SK-MEL-5 (cell line): ENCODE measurements at regions not wholly inside any gene's neighbourhood (a gene's known extent, or its start where the extent isn't known, plus 50 kb on each side); places are given as distances from the start of the nearest gene placed in this dataset.

ENCODE experiments used
- DNase-seq: peaks from one replicate; pipeline ENCODE4 v3.0.0-alpha.2; 2016; ENCODE audit warnings: low read depth, low spot score
- in situ Hi-C: cut with HindIII; loops from 2 replicates; pipeline ENCODE4 v1.10.0; 2016; ENCODE audit warnings: low sequenced_read_pairs, high pct_unique_total_duplicates, low pct_unique_long_range_greater_than_20kb

DNA sequence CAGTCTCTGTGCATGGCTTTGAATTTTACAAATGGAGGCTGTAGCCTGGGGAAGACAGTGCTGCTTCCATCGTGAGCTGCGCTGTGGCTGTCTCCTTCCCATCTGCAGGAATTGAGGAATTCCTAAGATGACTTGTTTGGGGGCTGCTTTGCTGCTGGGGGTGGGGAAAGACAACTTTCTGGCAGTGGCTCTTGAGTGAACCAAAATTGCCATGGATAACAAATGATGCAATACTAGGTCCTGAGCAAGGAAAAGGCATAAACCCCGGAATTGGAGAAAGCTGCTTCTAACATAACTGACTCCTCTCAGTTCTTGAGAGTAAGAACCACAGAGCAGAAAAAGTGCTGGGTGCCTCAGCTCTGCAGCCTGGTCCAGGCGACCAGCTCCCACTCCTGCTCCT, 245.0 kb upstream of the RPL38 start:
- in situ Hi-C loops, result no loop called here
- no peak for DNase-seq

DNA sequence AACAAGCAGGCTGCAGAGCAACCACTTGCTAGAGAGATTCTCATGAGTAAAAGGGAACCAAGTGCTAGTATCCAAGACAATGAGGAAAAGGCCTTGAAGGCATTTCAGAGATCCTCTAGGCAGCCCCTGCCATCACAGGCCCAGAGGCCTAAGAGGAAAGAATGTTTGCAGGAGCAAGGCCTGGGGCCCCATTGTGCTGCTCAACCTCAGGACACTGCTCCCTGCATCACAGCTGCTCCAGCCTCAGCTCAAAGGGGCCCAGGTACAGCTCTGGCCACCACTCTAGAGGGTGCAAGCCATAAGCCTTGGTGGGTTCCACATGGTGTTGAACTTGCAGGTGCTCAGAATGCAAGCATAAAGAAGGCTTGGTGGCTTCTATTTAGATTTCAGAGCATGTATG, 243.0 kb upstream of the RPL38 start:
- in situ Hi-C loops, result no loop called here
- DNase-seq, result no peak

DNA sequence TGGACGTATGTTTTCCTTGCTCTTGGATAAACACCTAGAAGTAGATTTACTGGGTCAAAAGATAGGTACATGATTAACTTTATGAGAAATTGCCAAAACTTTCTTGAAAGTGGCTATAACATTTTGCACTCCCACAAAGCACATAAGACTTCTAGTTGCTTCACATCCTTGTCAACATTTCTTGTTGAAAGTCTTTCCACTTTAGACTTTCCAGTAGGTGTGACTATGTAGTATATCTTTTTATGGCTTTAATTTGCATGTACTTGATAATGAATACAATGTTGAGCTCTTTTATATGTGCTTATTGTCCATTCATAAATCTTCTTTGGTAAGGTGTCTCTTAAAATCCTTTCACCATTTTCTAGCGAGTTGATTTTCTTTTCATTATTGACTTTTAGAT, 241.2 kb upstream of the RPL38 start:
- DNase-seq, result no peak
- in situ Hi-C loops, result no loop called here

DNA sequence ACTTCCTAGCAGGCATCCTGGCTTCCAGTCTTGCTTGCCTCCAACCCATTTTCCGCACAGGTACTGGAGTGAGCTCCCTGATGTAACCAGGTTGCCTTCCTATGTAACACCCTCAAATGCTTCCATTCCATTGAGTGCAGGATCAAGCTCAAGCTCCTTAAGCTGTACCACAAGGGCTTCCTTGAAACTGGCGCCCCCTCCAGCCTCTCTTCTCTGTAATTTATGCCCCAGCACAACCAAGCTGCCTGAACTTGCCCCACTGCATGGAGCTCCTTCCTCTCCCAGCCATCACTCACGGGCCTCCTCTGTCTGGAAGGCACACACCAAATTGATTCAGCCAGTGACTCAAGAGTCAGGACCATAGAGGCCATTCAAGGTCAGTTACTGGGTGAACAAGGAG, 234.8 kb upstream of the RPL38 start:
- DNase-seq, result no peak

DNA sequence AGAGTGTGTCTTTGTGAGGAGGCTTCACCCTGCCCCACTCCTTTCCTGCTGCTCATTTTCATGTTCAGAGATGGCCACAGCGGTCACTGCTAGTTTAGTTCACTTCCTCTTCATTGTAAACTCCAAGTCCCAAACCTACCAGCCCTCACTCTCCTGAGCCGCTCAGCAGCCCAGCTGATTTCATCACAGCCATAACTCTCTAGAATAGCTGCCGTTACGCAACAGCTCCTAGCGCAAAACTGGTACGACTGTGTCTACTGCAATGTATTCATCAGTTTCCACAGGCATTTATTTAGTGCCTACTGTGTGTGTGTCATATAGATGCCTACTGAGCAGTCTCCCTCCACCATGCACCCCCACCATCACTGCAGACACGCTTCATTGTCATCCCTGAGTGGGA, 233.5 kb upstream of the RPL38 start:
- no peak for DNase-seq
- in situ Hi-C loops, result no loop called here

More for the DNA sequence above, 234.8 kb upstream of the RPL38 start:
- in situ Hi-C loops, result no loop called here

DNA sequence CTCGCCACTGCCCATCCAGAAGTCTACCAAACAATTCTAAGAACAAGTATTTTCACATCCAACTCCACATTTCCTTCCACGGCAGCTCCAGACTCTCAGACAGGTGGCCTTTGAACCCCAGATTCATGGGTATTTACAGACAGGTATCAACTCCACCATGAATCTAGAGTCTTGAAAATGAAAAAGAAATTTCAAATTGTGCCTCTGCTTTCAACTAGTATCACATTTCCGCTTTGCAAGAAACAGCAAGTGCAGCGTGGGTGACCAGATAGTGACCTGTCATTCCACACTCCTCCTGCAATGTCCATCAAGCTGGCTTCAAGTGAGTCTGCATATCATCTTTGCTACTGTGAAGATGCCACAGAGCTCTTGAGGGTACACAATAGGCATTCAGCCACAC, 232.4 kb upstream of the RPL38 start:
- in situ Hi-C loops, result no loop called here
- no peak for DNase-seq

DNA sequence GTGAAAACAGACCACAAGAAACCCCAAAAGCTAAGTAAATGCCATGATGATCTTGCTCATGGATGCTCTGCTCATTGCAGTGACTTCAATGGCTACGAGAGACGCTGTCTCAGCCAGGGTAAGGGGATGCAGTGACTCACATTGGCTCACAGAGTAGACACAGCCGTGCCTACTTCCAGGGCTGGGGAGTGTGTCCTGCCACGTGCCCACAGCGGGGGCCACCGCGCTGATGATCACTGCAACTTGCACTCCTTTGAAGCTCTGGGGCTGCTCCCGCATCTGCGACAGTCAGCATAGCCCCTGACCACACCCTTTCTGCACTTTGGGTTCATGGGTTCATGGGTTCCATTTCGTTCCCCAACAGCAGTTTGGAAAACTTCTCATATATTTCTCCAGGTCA, 231.4 kb upstream of the RPL38 start:
- DNase-seq, result no peak
- in situ Hi-C loops, result no loop called here

DNA sequence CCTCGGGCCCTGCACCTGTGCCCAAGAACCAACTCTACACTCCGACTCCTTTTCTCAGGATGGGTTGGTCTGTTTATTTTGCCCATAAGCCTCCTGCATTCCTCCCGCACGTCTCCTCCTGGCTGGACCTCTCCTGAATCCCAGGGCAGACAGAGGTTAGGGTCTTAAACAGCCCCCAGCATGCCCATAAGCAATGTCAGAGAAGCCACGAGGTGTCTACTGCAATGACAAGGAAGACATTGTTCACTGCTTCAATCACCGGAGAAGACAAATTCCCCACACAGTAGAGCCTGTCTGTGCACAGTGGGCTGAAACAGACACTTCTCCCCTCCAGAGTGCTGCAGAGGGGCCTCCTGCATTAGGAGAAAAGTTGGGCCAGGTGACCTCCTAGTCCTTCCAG, 230.6 kb upstream of the RPL38 start:
- in situ Hi-C loops, result no loop called here
- DNase-seq, result no peak

DNA sequence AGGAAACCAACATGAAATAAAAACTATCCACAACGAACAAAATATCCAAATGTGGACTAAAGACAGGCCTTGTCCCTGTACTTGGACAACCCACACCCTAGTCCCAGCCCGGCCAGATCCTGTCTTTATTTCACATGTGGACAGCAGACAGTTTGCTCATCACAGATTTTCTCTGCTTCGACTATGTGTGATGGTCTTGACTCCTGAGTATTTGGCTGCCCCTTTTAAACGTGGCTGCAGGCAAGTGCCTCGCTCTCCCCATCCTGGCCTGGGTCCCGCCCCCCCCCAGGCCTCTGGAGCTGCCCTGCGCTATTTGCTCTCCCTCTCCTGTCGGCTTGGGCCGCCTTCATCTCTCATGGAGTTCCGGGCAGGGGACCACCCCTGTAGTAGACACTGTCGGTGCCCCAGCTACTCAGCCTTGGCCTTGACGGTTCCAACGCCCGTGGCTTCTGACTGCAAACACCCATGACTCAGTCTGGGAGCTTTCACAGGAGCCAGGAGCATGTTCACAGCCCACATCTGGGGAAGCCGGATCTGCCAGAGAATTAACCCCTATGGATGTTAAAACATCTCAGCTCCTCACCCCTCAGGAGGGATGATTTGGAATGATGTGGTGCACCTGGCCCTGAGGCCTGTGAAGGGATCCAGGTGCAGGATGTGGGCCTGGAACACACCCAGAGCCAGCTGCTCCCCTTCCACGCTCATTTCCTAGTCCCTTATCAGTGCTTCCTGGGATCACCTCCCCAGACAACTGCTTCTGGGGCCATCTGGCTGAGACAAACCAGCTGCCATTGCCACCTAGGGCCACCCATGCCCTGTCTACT, 229.7 kb upstream of the RPL38 start:
- in situ Hi-C loops, result no loop called here
- no peak for DNase-seq

DNA sequence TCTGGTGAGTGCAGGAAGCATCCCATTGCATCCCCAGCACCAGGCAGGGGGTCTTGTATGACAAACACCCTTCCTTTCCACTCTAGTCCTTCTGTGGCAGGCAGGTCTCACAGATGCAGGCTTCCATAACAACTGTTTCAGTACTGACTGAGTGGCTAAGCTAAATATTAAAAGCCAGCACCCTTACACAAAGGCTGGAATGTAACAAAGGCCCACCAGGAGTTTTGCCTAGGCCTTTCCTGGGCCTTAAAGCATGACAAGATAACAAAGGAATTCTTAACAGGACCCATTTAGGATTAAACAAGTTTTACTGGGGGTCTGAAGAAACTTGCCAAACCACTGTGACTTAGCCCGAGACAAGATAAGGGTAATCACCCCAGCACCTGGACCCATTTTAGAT, 228.9 kb upstream of the RPL38 start:
- in situ Hi-C loops, result no loop called here
- DNase-seq, result no peak

DNA sequence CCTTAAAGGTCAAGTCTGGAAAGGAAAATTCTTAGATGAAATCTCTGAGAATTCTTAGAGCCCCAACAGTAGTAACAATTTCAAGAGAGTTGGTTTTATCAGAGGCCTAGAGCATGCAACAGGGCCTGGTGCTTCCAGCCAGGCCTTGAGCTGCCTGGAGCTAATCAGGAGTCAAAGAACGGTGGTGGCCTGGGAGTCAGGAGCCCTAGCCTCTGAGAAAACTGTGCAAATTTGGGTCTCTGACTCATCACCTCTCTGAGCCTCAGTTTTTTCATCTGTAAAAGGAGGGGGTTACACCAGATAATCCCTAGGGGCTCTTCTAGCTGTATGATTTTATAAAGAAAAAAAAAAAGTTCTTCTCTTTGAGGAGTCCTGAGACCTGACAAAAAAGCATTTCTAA, 227.3 kb upstream of the RPL38 start:
- in situ Hi-C loops, result no loop called here
- DNase-seq, result no peak

DNA sequence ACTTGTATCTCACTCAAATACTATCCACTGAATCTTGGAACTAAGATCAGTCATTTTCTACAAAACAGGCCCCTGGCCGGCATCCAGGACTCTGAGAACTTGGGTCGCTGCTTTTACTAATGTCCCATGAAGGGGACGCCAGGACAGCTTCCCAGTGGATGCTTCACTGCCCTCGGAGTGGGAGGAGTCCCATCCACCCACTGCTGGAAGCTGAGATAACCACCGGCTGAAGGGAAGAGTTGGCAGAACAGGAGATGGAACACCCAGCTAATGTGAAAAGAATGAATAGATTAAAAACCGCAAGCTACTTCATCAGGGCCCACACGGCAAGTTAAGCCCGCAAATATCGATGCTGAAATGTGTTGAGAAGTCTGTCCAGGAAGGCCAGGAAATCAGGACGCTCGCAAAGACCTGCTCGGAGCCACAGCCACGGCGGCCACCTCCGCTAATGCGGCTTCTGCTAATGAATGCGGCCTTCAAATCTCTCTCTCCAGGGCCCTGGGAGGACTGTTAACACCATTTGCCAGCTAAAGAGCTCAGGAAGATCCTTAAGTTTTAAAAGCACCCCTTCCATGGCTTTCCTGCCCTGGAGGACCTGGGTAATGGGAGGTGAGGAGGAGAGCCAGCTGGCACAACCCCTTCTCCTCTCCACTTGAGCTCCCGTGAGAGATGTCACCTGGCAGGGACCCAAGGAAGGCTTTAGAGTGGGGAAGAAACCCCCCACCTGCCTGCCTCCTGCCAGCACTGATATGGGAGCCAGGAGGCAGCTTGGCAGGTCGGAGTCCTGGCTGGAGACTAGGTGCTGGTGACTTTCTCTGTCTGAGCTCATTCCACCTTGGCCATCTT, 226.6 kb upstream of the RPL38 start:
- in situ Hi-C loops, result no loop called here
- DNase-seq, result no peak

DNA sequence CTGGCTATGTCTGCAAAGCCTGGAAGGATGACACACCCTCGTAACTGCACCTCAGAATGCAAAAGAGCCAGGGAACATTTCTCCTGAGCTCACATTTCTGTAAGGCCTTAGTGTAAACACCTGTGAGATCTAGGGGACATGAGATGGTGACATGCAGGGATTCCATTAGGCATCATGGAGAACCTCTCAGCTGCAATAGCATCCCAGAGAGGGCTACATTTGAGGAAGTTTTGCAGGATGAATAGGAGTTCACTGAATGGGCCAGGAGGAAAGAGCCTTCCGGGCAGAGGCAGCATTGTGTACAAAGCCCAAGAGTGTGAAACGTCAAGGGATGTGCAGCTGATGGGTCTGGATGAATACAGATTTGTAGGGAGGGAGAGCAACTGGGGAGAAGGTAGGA, 223.0 kb upstream of the RPL38 start:
- DNase-seq, result no peak
- in situ Hi-C loops, result no loop called here

DNA sequence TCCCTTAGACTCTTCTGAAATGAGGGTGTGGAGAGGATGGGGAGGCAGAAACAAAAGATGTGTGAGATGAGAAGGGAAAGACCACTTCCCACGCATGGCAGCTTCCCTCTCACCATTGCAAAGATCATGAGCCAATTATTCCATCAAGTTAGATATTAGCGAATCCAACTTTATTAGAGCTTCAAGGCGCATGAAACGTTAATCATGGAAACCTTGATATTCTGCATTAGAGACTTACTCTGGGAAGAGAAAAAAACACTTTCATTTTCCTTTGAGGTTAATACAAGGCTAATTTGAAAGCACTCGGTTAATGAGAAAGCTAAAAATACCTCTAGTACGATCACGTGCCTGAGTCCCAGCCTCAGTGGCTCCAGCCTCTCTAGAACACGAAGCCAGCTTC, 220.6 kb upstream of the RPL38 start:
- no peak for DNase-seq
- in situ Hi-C loops, result no loop called here

DNA sequence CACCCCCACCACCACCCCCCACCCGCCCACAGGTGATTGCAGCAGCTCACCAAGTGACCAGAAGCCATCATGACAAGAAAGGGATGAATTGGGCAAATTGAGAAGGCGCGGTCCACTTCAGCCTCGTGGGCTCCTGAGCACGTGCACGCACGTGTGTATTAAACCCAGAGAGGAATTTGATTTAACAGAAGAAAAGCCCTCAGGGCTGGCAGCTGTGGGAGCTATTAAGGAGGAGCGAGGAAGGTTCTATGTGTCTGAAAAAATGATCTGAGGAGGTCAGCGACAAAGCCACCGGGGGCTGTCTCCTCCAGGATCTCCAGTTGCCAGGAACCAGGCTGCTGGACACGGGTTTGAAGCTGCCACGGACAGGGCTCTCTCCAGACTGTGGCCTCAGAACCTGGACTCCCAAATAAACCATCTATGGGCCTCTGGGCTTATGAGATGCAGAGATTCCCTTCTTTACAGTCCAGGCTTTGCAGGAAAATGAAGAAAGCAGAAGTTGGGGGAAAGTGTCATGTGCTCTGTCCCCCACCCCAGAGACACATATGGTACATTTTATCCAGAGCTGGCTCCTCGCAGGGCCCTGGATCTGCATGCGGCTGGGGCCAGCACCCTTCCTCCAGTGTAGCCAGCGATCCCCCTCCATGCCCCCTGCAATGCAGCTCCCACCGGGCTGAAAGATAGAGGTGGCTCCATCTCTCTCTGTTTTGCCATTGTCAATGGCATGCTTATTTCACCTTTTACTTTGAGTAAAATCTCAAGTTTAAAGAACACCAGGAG, 219.7 kb upstream of the RPL38 start:
- peak; percentile 51 for DNase-seq
- in situ Hi-C loops, result no loop called here

DNA sequence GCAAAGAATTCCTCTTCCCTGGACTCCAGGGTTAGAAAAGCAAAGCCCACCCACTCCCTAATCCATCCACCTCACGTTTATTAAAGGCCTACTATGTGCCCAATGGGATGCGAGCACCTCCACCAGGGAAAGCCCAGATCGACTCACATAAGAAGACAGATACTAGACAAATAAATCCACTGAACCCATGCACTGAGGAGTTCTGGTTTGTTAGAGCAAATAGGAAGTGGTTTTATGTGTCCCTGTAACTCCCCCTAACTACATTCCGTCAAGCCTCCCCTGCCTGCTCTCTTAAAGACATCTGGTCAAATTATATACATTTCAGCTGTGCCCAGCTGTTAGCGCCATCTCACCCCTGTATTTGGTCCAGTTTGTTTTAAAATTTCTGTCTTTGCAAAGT, 218.5 kb upstream of the RPL38 start:
- no peak for DNase-seq
- in situ Hi-C loops, result no loop called here

DNA sequence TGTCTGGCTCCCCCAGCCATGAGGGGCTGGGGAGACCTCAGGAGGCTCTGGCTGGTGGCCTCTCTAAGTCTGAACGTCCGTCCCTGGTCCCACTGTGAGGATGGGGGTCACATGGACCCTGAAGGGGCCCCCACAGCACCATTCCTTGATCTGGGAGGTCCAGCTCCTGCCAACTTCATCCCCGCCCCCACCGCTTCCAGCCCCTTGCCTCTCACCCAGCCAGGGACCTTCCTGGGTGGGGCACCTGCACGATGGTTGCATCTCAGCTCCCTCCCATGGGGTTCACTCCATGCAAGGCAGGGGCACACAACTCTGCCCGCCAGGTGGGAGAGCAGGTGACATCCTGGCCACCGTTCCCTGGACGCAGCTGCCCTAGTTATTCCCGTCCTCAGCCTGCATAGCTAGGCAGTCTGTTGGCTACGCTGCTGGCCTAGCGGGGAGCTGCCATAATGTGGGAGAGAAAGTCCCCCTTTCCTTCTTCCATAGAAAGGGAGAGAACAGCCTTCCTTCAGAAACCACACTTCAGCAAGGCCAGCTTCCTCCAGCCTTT, 217.9 kb upstream of the RPL38 start:
- no peak for DNase-seq
- in situ Hi-C loops, result no loop called here

DNA sequence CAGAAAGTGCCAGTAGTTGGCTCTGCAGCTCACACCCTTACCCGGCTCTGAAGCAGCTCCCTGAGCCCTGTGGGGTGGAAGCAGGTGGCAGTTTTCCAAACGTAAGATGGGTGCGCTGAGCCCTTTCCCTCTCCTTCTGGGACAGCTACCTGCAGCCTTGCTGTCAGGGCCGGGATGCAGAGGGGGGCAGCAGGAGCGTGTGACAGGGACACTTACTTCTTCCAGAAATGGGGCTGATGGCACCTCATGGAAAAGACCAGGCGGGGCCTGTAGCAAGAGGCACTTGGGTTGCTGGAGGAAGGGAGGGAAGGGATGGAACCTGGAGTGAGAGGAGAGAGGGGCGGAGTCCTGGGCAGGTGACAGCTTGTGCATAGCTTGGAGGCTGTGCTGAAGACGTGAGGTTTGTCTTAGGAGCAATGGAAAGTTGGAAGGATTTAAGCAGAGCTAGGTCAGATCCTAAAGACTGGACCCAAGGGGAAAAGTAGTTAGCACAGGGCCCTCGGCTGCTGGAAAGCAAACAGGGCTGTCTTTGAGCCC, 216.8 kb upstream of the RPL38 start:
- in situ Hi-C loops, result no loop called here

More for the DNA sequence above, 216.8 kb upstream of the RPL38 start:
- no peak for DNase-seq
